GM18867 (cell line): ENCODE measurements at regions not wholly inside any gene's neighbourhood (a gene's known extent, or its start where the extent isn't known, plus 50 kb on each side); places are given as distances from the start of the nearest gene placed in this dataset.
A peak's percentile ranks its signal among the peaks of the same experiment; 100 is the strongest.

ENCODE experiments used
- ATAC-seq: cut with Tn5 transposase; IDR thresholded peaks from one replicate; pipeline ENCODE4 v1.9.1; 2021; ENCODE audit warnings: mild to moderate bottlenecking, moderate library complexity; ENCODE audit not compliant: unreplicated experiment

DNA sequence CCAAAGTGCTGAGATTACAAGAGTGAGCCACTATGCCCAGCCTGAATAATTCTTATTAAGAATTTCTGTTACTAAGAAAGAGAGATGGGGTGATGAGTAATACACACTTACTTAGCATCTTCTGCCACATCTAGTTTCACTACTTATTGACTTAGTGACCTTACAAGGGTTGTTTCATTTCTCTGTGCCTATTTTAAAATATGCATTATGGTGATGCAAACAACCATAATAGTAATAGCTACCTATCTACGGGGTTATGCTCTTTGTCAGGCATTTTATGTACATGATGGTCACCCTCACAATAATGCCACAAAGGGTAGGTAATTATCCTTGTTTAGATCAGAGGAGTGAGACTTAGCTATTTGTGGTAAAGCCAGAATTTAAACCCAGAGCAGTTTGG, 499.0 kb upstream of the SGCD start:
- peak; percentile 99 for ATAC-seq

DNA sequence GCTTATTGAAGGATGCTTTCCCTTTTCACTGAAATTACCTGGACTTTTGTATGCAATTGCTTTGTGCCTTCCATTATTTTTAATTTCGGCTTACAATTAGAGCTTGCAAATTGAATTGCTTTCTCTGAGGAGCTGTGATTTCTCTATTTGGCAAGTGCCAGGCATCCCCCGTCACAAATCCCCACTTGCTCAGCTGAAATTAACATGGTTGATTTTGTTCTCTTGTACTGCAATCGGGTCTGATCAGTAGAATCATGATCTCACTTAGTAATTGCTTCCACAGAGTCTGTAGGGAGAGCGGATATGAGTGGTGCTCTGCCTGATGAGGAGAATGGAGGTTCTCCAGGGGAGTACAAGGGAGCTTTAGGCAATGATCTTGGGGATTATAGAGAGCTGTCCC, 495.5 kb upstream of the SGCD start:
- no peak for ATAC-seq

DNA sequence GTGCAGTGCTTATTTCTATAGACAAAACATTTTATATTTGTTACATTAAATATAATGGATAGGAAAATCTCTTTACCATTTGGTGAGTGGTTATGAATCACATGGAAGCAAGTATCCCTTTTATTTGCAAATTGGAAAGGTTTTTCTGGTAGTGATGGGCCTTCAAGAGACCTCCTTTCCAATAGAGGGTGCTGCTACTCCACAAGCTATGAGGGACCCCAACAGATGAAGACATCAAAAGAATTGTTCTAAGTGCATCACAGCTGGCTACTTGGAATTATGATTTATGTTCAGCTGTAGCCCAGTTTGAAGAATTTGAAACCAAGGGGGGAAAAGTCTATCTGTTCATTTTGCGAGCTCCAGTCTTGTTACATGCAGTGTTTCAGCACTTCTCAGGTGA, 493.7 kb upstream of the SGCD start:
- ATAC-seq, result no peak

DNA sequence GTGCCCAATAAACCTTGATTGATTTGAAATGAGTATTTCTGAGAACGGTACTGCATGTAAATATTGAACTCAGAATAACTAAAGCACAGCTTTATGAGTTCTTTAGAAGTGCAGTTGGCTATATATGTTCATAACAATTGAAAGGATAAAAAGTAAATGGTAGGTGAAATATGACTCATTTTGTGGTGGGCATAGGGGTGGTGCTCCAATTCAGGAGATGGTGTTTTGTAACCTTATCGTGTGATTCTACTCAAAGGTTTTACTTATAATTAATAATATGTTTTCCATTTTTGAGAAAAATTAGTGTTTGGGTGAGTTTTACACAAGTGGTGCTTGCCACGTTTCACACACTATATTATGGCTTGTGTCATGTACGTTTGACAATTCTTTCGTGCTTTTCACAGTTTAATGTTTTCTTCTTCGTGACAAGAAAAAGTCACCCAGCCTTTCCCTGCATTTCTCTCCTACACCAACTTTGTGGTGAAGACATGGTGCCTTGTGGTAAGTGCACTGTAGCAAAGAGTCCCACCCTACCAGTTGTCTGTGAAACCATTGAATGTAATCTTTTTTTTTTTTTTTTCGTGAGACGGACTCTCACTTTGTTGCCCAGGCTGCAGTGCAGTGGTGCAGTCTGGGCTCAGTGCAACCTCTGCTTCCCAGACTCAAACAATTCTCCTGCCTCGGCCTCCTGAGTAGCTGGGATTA, 492.5 kb upstream of the SGCD start:
- ATAC-seq, result no peak

DNA sequence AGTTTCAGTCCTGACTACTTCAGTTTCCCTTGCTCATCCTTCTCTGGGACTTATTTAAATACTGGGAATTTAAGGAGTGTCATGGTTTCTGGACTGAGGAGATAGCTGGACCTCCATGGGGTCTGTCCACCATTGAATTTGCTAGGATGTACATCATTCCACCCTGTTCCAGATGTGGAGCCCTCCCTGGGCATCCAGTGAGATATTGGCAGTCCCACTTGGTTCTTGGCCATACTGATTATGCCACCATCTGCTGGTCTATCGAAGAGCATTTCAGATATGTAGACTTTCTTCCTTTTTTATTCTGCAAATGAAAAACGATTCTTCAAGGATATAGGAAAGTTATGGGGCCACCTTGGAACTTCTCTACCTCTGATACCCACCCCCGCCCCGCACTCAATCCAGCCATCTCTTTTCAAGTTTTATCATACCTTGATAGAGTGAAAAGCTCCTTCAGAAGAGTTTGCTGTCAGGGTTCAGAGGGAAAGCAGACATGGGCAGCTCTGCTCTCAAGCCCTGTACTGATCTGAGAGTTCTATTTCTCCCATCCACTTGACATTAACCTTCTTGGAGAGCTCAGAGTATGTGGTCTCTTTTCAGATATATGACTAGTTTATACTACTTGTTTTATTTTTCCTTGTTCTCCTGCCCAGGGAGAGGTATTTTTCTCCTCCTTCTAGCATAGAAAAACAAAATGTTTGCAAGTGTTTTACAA, 490.7 kb upstream of the SGCD start:
- ATAC-seq, result no peak

DNA sequence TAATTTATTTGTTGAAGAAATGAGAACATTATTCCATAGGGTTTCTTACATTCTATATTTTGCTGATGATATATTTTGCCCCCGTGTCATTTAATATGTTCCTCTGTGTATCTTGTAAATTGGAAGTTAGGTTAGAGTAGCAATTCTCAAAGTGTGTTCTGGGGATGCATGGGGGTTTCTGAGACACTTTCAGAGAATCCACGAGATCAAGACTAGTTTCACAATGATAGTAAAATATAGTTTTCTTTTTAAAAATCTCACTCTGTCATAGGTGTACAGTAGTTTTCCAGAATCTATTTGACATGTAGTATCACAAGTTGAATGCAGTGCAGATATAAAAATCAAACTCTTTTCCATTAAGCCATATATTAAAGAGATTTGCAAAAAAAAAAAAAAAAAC, 488.6 kb upstream of the SGCD start:
- no peak for ATAC-seq

DNA sequence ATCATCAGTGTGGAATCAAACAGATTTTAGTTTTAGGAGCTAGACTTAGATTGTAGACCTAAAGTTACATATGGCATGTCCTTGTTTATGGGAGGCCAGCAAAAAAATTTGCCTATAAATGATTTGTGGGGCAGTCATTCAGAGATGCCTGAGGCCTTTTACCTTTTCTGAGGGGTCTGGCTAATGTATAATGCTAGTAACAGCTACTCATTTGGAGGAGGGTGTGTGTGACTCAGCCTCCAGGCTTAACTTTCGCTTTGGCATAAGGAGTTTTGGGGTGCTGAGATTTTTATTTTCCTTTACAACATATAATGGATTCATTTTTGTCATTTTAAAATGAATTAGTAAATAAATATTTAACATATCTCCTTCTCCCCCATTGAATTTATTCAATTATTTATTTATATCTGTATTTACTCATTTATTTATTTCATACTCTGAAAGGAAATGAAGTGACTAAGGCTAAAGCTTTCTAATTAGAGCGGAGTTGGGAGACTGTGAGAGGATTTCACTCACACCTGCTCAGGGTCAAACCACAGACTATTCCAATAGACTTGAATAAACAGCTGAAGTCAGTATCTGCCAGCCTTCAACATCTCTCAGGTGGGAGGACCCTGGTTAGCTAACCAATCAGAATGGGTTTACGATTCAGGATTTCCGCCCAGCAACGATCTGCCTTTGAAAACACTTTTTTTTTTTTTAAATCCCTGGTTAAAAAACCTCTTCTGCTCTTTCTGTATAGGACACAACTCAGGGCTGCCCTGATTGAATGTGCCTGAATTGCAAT, 487.5 kb upstream of the SGCD start:
- no peak for ATAC-seq

DNA sequence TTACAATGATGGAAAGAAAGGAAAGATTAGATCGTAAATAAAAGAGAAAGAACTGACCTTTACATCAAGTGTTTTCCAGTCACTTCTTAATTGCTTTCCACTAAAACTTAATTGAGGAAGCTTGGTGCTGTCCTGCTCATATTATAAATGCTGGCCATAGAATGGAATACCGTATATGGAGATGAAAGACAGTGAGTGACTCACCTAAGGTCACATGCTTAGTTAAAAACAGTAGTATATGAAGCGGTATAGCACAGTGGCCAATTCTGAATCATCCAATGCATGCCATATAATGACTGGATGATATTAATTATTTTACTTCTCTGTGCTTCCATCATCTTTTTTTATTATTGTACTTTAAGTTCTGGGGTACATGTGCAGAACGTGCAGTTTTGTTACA, 482.4 kb upstream of the SGCD start:
- ATAC-seq, result no peak

DNA sequence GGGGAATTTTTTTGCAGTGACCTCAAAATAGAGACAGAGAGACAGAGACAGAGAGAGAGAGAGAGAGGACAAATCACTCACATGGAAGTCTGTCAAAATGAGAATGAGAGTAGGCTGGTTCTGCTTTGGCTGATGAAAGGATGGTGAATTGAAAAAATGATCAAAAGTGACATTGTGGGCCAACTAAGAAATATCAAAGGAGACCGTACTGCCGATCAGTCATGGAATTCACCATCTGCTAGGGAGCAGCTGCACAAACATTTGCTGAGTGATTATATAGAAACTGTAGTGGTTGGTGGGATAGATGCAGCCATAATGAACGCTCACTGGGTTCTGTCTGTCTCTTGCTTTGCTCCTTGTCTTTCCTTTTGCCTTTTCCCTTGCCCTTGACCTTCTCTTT, 476.6 kb upstream of the SGCD start:
- no peak for ATAC-seq

DNA sequence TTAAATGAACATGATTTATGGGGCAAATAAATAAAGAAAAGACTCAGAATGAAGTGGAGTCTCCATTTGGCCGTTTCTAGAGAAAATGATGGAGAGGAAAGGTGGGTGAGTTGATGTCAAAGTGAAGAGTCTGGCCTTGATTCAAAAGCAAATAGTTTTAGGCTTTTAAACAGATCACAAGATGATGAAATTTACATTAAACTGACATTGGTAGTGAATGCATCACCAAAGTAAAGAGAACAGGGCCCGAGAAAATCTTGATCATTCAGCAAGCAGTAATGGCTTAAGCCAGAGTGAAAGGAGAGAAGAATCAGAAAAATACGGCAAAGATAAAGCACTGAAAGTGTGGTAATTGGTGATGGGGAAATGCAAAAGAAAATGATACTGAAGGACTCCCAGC, 460.0 kb upstream of the SGCD start:
- ATAC-seq, result no peak

DNA sequence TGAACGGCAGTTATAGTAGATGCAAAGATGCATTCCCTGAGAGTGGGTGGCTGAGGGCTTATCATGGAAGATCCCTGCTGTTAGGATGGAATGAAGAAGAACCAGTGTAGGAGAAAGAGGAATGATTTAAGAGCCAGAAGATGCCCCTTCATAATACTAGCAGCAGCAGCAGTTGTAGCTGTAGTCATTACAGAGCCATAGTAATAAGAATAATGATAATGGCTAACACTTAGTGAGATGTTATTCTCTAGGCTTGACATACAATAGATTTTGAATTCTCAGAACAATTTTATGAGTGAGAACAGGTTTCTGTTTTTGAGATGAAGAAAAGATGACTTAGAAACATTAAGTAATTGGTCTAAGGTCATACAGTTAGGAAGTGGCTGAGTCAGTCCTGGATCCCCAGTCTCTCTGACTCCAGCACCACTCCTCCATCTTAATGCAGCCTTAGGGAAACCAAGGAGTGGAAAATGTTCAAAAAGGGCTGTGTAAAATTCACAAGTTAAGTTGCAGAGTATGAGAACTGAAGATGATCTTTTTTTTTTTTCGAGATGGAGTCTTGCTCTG, 459.4 kb upstream of the SGCD start:
- ATAC-seq, result no peak

DNA sequence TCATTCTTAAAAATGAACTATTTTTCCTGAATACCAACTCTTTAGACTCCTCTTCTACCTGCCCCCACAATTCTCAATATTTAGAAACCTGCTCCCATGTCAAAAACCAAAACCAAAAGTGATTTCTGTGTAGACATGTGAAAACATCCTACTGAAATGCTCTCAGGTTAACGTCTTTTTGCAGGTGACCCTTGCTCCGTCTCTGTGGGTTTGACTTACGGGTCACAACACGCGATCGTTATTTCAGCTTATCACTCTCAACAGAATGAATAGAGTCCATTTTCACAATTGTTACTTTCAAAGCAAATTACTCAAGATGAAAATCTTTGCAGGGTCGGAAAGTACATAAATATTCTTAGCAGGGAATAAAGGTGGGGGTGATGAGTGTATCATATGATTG, 456.3 kb upstream of the SGCD start:
- no peak for ATAC-seq

DNA sequence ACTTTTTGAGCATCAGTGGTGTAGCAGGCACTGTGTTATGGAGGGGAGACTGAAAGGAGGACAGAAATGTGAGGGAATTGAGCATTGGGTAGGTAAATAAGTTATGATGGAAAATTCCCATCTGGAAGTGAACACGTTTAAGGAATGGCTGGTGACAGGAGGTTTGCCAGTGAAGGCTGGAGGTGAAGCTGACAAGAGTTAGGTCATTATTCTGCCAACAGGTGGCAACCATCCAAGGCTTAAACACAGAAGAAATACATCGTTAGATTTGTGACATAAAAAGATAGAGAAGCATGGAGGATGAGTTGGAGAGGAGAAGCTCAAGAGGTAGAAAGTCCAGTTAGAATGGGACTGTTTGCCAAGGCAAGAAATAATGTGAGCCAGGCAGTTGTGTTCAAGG, 455.3 kb upstream of the SGCD start:
- no peak for ATAC-seq

DNA sequence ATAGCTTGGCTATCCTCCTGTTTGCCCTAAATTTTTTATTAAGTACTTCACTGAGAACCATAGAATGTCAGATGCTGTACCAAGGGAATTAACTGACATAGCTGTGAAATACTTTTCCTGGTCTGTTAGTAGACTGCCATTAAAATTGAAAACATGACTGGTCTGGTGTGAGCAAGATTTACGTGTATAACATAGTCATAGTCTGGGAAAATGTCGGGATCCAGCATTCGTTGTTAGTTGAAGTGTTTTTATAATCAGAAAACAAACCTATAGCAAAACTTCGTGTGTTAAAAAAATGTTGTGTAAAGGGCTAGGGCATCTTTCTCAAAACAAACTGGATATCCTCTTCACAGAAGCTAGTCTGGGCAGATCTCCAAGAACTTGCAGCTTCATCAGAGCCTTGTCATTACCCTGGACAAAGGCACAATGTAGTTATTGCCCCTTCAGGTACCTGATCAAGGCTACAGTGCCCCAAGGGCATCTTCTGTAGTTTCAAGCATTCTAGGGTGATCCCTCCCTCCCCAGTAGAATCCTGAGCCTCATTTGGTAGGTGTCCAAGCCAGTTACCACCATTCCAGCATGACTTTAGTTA, 454.2 kb upstream of the SGCD start:
- ATAC-seq, result no peak

DNA sequence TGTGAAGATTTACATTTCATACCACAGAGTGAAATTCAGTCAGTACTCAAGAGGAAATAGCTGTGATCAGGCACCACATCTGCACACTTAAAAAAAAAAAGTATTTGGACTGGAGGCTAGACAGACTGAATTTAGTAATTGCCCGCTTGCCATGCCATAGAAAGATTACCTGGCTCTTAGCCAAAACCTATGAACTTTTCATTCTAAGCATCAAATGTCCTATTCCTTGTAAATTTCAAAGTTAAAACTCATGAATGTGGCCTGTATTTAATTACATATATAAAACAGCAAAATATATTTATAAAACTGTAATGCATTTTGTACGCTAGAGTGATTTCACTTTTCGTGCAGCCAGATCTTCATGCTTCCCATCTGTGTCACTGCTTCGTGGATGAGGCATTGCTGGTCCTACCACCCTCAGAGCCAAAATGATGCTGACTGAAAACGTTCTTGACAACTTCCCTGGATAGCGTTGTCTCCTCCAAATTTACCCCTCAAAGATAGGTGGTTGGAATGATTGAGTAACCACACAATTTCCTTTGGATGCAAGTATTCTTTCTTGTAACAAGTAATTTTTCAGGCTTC, 447.9 kb upstream of the SGCD start:
- ATAC-seq, result no peak

DNA sequence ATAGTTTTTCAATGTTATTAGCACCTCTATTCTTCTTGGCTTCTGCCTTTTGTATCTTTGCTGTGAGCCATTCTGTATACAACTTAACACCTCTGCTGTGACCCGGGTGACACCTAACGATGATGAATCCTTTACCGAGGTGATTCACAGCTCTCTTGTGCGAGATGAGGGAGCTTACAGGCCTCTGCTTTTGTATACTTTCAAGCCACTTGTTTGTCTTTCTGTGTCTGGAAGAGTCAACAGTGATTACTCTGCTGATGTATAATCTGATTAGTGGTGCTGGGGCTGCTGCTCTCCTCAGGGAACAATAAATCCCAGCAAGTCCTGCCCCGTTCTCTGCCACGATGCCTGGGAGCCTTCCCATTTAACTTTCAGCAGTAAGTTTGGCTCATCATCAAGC, 442.9 kb upstream of the SGCD start:
- no peak for ATAC-seq

DNA sequence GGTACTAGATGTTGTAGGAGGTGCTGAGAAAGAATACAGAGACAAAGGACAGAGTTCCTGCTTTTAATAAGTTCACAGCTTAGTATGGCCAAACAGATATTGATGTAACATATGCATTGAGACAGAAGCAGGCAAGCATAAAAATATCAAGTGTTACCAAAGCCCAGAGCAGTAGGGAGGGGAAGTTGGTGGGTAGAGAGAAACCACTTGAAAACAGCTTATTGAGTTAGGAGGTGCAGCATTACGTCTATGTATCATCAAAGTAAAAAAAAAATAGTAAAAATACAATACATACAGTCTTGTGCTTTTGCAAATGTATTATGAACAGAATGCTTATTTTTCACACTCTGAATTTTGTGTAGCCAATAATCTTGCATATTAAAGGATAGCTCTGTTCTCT, 441.8 kb upstream of the SGCD start:
- ATAC-seq, result no peak

DNA sequence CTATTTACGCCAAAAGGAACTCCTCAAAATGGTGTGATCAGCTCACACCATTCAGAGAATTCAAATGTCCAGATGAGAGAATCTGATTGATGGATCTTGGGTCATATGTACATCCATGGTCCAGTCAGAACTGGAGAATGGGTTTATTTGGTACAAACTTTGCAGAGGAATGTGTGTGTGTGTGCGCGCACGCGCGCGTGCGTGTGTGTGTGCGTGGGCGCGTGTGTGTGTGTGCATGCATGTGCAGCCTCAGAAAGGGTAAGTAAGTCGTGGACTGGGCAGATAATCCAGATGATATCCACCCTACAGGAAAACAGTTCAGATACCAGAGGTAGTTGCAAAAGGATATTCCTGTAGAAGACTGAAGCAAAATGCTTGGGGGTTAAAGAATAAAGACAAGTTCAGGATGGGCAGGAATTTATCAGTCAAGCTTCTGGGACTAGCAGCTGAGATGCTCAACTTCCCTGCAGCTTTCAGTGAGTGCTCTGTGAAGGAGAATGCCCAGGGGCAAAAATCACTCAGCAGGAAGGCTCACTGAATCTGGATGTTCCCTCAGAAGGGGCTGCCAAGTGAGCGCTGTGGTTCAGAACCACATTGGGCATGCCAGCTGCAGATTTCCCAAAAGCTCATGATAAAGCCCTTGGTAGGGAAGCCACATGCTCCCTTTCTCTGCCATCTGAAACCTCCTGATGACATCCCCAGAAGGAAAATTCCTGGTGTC, 440.5 kb upstream of the SGCD start:
- no peak for ATAC-seq

DNA sequence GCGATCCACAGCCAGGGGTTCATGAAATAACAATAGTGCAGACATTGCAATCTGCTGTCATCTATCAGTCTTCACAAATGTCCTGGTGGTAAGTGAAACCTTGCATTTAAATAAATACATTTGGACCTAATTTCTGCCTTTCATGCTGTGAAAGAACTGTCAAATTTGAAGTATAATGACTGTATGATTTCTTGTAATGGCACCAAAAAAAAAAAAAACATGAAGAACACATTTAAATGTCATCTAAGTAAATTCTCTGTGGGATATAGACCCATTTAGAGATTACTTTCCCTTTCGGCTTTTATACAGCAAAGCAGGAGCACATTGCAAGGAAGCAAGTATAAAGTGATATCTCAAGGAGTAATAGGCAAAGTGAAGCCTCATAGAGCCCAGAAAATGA, 431.5 kb upstream of the SGCD start:
- ATAC-seq, result no peak

DNA sequence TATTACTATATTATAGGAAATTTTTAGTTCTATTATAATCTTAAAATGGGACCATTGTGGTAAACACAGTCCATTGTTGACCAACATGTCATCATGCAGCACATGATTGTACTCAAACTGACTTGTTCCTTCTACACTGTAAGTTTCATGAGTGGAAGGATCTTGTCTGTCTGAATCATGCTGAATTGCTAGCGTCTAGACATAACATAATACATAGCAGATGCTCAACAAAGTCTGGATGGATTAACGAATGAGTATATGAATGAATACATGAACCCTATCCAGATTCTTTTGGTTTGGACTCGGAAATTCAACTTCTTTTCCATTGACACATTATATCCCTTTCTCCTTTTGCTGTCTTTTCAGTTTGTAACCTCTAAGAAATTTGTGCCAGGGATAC, 429.2 kb upstream of the SGCD start:
- no peak for ATAC-seq
